Muscle layer of colon (tissue), 2 donors: ENCODE measurements at regions not wholly inside any gene's neighbourhood (a gene's known extent, or its start where the extent isn't known, plus 50 kb on each side); places are given as distances from the start of the nearest gene placed in this dataset.
"Not testable (repeated sequence)": the region's sequence is repeated elsewhere in the genome, so short reads cannot be mapped to it uniquely, and the experiment has no call there.

Source experiments
- H3K27ac ChIP-seq: one replicate; pipeline ENCODE4 v1.7.0; 2013; ENCODE audit warnings: low read depth, mild to moderate bottlenecking, low read length, moderate library complexity
- H3K27me3 ChIP-seq, 2 donors: one replicate each; pipeline ENCODE4 v1.7.0; 2013; ENCODE audit warnings: low read length in 2 of 2, mild to moderate bottlenecking in 2 of 2; ENCODE audit not compliant: insufficient read depth in 2 of 2, control insufficient read depth in 1 of 2
- H3K36me3 ChIP-seq: one replicate; pipeline ENCODE4 v1.7.0; 2013; ENCODE audit warnings: mild to moderate bottlenecking, low read length; ENCODE audit not compliant: insufficient read depth
- H3K4me1 ChIP-seq: one replicate; pipeline ENCODE4 v1.7.0; 2013; ENCODE audit warnings: mild to moderate bottlenecking, low read length; ENCODE audit not compliant: insufficient read depth
- H3K4me3 ChIP-seq, 2 donors: one replicate each; pipeline ENCODE4 v1.7.0; 2013; ENCODE audit warnings: low read length in 2 of 2, low read depth in 1 of 2, mild to moderate bottlenecking in 1 of 2, moderate library complexity in 1 of 2
- H3K9ac ChIP-seq: one replicate; pipeline ENCODE4 v1.7.0; 2013; ENCODE audit warnings: low read length
- H3K9me3 ChIP-seq: one replicate; pipeline ENCODE4 v1.7.0; 2013; ENCODE audit warnings: mild to moderate bottlenecking, low read length
- donor health status: abdominal sarcoma.
- donor health status: Adenocarcinoma of cecum.

- Histone ChIP-seq H3K4me3 (no peak overlapping the region), H3K9ac (no peak overlapping the region), H3K4me1 (no peaks in the 10 kb centered on the region), H3K9me3 (no peaks in the 10 kb centered on the region), H3K36me3 (no peaks in the 10 kb centered on the region), H3K27me3 (no peaks in the 10 kb centered on the region), H3K27ac (no peak overlapping the region)
Measured at GRCh38 chr20:2221921-2222320, 73.9 kb upstream of the TGM3 start.

GRCh38 chr20:2223558-2224367 lies 72.0 kb upstream of the TGM3 start:
- Histone ChIP-seq H3K9me3 (no peaks in the 10 kb centered on the region), H3K27me3 (no peaks in the 10 kb centered on the region), H3K9ac (no peak overlapping the region), H3K27ac (no peak overlapping the region), H3K4me3 (no peak overlapping the region), H3K4me1 (no peaks in the 10 kb centered on the region), H3K36me3 (no peaks in the 10 kb centered on the region)

- Histone ChIP-seq H3K9me3 (no peaks in the 10 kb centered on the region), H3K27ac (no peak overlapping the region), H3K4me3 (no peak overlapping the region), H3K36me3 (no peaks in the 10 kb centered on the region), H3K9ac (no peak overlapping the region), H3K4me1 (no peaks in the 10 kb centered on the region), H3K27me3 (no peaks in the 10 kb centered on the region)
Measured at GRCh38 chr20:2224368-2224639, 71.5 kb upstream of the TGM3 start.

- not testable (repeated sequence) for H3K4me1 ChIP-seq, H3K9me3 ChIP-seq, H3K4me3 ChIP-seq, H3K9ac ChIP-seq, H3K27me3 ChIP-seq, H3K27ac ChIP-seq, H3K36me3 ChIP-seq
Measured at GRCh38 chr20:2227285-2227684, 68.5 kb upstream of the TGM3 start.

GRCh38 chr20:2227861-2228260 lies 67.9 kb upstream of the TGM3 start:
- H3K9me3 ChIP-seq, result no peaks in the 10 kb centered on the region
- H3K36me3 ChIP-seq, result no peaks in the 10 kb centered on the region
- no peaks in the 10 kb centered on the region for H3K4me1 ChIP-seq
- H3K27me3 ChIP-seq, result no peaks in the 10 kb centered on the region
- H3K4me3 ChIP-seq, result no peak overlapping the region
- H3K9ac ChIP-seq, result no peak overlapping the region
- no peak overlapping the region for H3K27ac ChIP-seq

GRCh38 chr20:2228926-2229325 lies 66.9 kb upstream of the TGM3 start:
- no peaks in the 10 kb centered on the region for H3K9me3 ChIP-seq
- no peak overlapping the region for H3K4me3 ChIP-seq
- no peaks in the 10 kb centered on the region for H3K36me3 ChIP-seq
- no peak overlapping the region for H3K27ac ChIP-seq
- H3K27me3 ChIP-seq, result no peaks in the 10 kb centered on the region
- H3K9ac ChIP-seq, result no peak overlapping the region
- H3K4me1 ChIP-seq, result no peaks in the 10 kb centered on the region

- Histone ChIP-seq H3K36me3 (no peaks in the 10 kb centered on the region), H3K9me3 (no peaks in the 10 kb centered on the region), H3K4me1 (no peaks in the 10 kb centered on the region), H3K9ac (no peak overlapping the region), H3K27ac (no peak overlapping the region), H3K4me3 (no peak overlapping the region), H3K27me3 (no peaks in the 10 kb centered on the region)
Measured at GRCh38 chr20:2230726-2231488, 64.9 kb upstream of the TGM3 start.

- H3K27me3 ChIP-seq, result no peaks in the 10 kb centered on the region
- no peaks in the 10 kb centered on the region for H3K36me3 ChIP-seq
- no peaks in the 10 kb centered on the region for H3K4me1 ChIP-seq
- no peak overlapping the region for H3K9ac ChIP-seq
- no peak overlapping the region for H3K27ac ChIP-seq
- no peaks in the 10 kb centered on the region for H3K9me3 ChIP-seq
- no peak overlapping the region for H3K4me3 ChIP-seq
Measured at GRCh38 chr20:2231701-2232100, 64.1 kb upstream of the TGM3 start.

GRCh38 chr20:2234598-2235191 lies 61.1 kb upstream of the TGM3 start:
- no peaks in the 10 kb centered on the region for H3K36me3 ChIP-seq
- no peak overlapping the region for H3K27ac ChIP-seq
- no peaks in the 10 kb centered on the region for H3K4me1 ChIP-seq
- no peaks in the 10 kb centered on the region for H3K27me3 ChIP-seq
- H3K4me3 ChIP-seq, result no peak overlapping the region
- H3K9me3 ChIP-seq, result no peaks in the 10 kb centered on the region
- no peak overlapping the region for H3K9ac ChIP-seq

GRCh38 chr20:2236256-2236655 lies 59.5 kb upstream of the TGM3 start:
- no peaks in the 10 kb centered on the region for H3K27me3 ChIP-seq
- no peaks in the 10 kb centered on the region for H3K36me3 ChIP-seq
- H3K4me3 ChIP-seq, result no peak overlapping the region
- H3K9me3 ChIP-seq, result no peaks in the 10 kb centered on the region
- H3K27ac ChIP-seq, result no peak overlapping the region
- no peaks in the 10 kb centered on the region for H3K4me1 ChIP-seq
- H3K9ac ChIP-seq, result no peak overlapping the region

- Histone ChIP-seq H3K27me3 (no peaks in the 10 kb centered on the region), H3K9ac (no peak overlapping the region), H3K36me3 (no peaks in the 10 kb centered on the region), H3K9me3 (no peaks in the 10 kb centered on the region), H3K4me1 (no peaks in the 10 kb centered on the region), H3K4me3 (no peak overlapping the region), H3K27ac (no peak overlapping the region)
Measured at GRCh38 chr20:2237059-2237458, 58.7 kb upstream of the TGM3 start.
